Spleen (tissue), 7 donors: ENCODE measurements at regions not wholly inside any gene's neighbourhood (a gene's known extent, or its start where the extent isn't known, plus 50 kb on each side); places are given as distances from the start of the nearest gene placed in this dataset.

Experiments used
- CTCF ChIP-seq, 11 experiments: fragments of 200-600 bp in 7 of 11; fragments of 450-650 bp in 4 of 11; sonication (generic) in 4 of 11; IDR thresholded peaks in 8 of 11; conservative IDR thresholded peaks in 3 of 11; 1 replicate in 7 of 11; 2 replicates in 4 of 11; pipeline versions ENCODE4 v1.4.0 to v1.8.0; 2016 to 2021; ENCODE audit warnings: antibody characterized with exemption in 11 of 11, inconsistent platforms in 4 of 11, mild to moderate bottlenecking in 1 of 11
- POLR2A ChIP-seq, 3 donors: fragments of 450-650 bp; IDR thresholded peaks; one replicate each; pipeline ENCODE4 v1.5.1; 2017; ENCODE audit warnings: antibody characterized with exemption in 3 of 3, mild to moderate bottlenecking in 1 of 3
- donor health status: DM: no; HTN: no; CAD: no; lungs with moderate emphysema.
- donor health status: DM: no; HTN: no; CAD: no.
- donor health status: DM: no; HTN: no; CAD: no.

DNA sequence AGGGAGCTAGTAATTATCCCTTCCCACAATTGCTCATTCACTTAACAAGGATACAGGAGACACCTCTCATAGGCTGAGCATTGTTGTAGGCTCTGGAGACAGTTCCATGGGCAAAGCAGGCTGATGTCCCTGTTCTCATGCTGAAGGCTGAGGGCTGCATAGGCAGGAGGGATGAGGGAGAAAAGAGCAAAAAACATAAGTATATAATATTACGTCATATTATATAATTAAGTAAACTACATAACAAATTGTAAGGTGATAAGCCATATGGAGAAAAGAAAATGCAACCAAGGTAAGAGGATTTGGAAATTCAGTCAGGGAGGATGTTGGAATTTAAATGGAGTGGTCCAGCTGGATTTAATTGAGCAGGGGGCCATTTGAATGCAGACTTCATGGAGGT lies 380.6 kb upstream of the ST6GAL2 start:
- TF ChIP-seq CTCF (IDR thresholded peaks at IDR 0.05 in 8 of 11, conservative IDR thresholded peaks at IDR 0.05 in 3 of 11) (no peak), POLR2A (IDR thresholded peaks at IDR 0.05) (no peak)
